Vagina (tissue), 2 donors: ENCODE measurements at regions not wholly inside any gene's neighbourhood (a gene's known extent, or its start where the extent isn't known, plus 50 kb on each side); places are given as distances from the start of the nearest gene placed in this dataset.

Experiments
- POLR2A ChIP-seq, 2 donors: fragments of 450-650 bp; IDR thresholded peaks; one replicate each; pipeline ENCODE4 v1.6.1; 2017; ENCODE audit warnings: antibody characterized with exemption in 2 of 2, mild to moderate bottlenecking in 2 of 2, moderate library complexity in 2 of 2
- POLR2AphosphoS5 ChIP-seq, 2 donors: sonication (generic); formaldehyde crosslinking; IDR thresholded peaks; one replicate each; pipeline ENCODE4 v1.9.0; 2017; ENCODE audit warnings: antibody characterized with exemption in 2 of 2, mild to moderate bottlenecking in 2 of 2, low read depth in 1 of 2; ENCODE audit not compliant: insufficient read depth in 1 of 2
- TF ChIP-seq, protein P1 (sequence below), 3 experiments: fragments of 450-650 bp in 2 of 3; fragments of 200-600 bp in 1 of 3; sonication (generic) in 1 of 3; IDR thresholded peaks; one replicate each; pipeline ENCODE4 v1.5.1; 2017 to 2019; ENCODE audit warnings: antibody characterized with exemption in 3 of 3, mild to moderate bottlenecking in 2 of 3, moderate library complexity in 2 of 3

DNA sequence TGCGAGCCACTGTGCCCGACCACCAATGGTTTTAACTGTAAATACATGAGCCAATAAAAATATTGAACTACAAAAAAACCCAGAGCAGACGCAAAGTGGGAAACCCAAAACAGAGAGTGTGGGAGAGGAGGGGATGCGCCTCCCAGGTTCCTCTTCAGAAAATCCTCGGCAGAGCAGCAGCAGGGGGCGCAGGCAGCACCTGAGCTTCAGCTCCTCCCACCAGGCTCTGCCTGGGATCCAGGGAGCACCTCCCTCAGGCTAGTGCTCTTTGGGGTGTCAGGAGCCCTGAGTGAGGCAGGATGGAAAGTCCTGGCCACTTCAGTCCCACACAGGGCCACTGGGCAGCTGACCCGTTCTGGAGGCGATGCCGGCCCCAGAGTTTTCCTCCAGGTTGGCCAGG lies 536.9 kb upstream of the CDH4 start:
- TF ChIP-seq, protein P1, sequence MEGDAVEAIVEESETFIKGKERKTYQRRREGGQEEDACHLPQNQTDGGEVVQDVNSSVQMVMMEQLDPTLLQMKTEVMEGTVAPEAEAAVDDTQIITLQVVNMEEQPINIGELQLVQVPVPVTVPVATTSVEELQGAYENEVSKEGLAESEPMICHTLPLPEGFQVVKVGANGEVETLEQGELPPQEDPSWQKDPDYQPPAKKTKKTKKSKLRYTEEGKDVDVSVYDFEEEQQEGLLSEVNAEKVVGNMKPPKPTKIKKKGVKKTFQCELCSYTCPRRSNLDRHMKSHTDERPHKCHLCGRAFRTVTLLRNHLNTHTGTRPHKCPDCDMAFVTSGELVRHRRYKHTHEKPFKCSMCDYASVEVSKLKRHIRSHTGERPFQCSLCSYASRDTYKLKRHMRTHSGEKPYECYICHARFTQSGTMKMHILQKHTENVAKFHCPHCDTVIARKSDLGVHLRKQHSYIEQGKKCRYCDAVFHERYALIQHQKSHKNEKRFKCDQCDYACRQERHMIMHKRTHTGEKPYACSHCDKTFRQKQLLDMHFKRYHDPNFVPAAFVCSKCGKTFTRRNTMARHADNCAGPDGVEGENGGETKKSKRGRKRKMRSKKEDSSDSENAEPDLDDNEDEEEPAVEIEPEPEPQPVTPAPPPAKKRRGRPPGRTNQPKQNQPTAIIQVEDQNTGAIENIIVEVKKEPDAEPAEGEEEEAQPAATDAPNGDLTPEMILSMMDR (IDR thresholded peaks at IDR 0.05): no peak
- TF ChIP-seq POLR2A (IDR thresholded peaks at IDR 0.05): no peak
- no peak for TF ChIP-seq POLR2AphosphoS5 (IDR thresholded peaks at IDR 0.05; ENCODE audit: insufficient read depth in 1 of 2, low read depth in 1 of 2)
